ENCODE measurements at regions not wholly inside any gene's neighbourhood (a gene's known extent, or its start where the extent isn't known, plus 50 kb on each side); places are given as distances from the start of the nearest gene placed in this dataset.

GRCh38 chr11:44421090-44421675 is 111.2 kb upstream of the ALX4 start (continued):
- TF ChIP-seq ATF6 (CRISPR knock-in tag; IDR thresholded peaks at IDR 0.05), result no peak
- no peak for TF ChIP-seq ZNF532 (CRISPR knock-in tag; IDR thresholded peaks at IDR 0.05; ENCODE audit: borderline replicate concordance)

GRCh38 chr11:44423289-44423688 is 113.3 kb upstream of the ALX4 start:
- Mint-ChIP-seq H3K27me3 (ENCODE audit: low read depth) (peaks cover 8% of the 10 kb centered on the region), H3K4me3 (no peak overlapping the region), H3K27ac (no peak overlapping the region), H3K4me1 (peaks cover 5% of the 10 kb centered on the region; the same call in 1 of the 2 replicates), H3K9me3 (no peaks in the 10 kb centered on the region), H3K36me3 (no peaks in the 10 kb centered on the region)
- CTCF ChIA-PET, result no interaction called here
- POLR2A ChIA-PET, result no interaction called here
- TF ChIP-seq PREB (CRISPR knock-in tag; IDR thresholded peaks at IDR 0.05; ENCODE audit: borderline replicate concordance) (no peak), RELA (CRISPR knock-in tag; IDR thresholded peaks at IDR 0.05; ENCODE audit: borderline replicate concordance) (no peak)
- DNase-seq (ENCODE audit: low spot score), result no peak
- ATAC-seq, result no peak

GRCh38 chr11:44424841-44425240 is 114.9 kb upstream of the ALX4 start:
- H3K36me3 Mint-ChIP-seq, result no peaks in the 10 kb centered on the region
- ATAC-seq, result no peak

More at GRCh38 chr11:44424841-44425240, 114.9 kb upstream of the ALX4 start:
- H3K9me3 Mint-ChIP-seq, result no peaks in the 10 kb centered on the region
- peaks cover 3% of the 10 kb centered on the region for H3K27me3 Mint-ChIP-seq (ENCODE audit: low read depth)
- H3K4me3 Mint-ChIP-seq, result no peak overlapping the region
- CTCF ChIA-PET, result no interaction called here
- TF ChIP-seq ZSCAN18 (CRISPR knock-in tag; IDR thresholded peaks at IDR 0.05) (no peak), GTF2I (CRISPR knock-in tag; conservative IDR thresholded peaks at IDR 0.05) (no peak), ZNF416 (CRISPR knock-in tag; IDR thresholded peaks at IDR 0.05) (no peak), ZNF425 (CRISPR knock-in tag; conservative IDR thresholded peaks at IDR 0.05) (no peak), PRRX2 (CRISPR knock-in tag; IDR thresholded peaks at IDR 0.05) (no peak), ZNF317 (CRISPR knock-in tag; IDR thresholded peaks at IDR 0.05; ENCODE audit: borderline replicate concordance, low read depth) (no peak), ETV6 (CRISPR knock-in tag; IDR thresholded peaks at IDR 0.05) (no peak), ZNF396 (CRISPR knock-in tag; IDR thresholded peaks at IDR 0.05; ENCODE audit: borderline replicate concordance) (no peak), ZNF219 (CRISPR knock-in tag; IDR thresholded peaks at IDR 0.05; ENCODE audit: borderline replicate concordance) (no peak), FOXK1 (CRISPR knock-in tag; IDR thresholded peaks at IDR 0.05) (no peak), ELF4 (CRISPR knock-in tag; IDR thresholded peaks at IDR 0.05; ENCODE audit: low read depth) (no peak)
- DNase-seq (ENCODE audit: low spot score), result no peak
- peaks cover 5% of the 10 kb centered on the region; the same call in 1 of the 2 replicates for H3K4me1 Mint-ChIP-seq
- no peak overlapping the region for H3K27ac Mint-ChIP-seq
- POLR2A ChIA-PET, result no interaction called here
